HL-60/S4 (cell line): ENCODE measurements at regions not wholly inside any gene's neighbourhood (a gene's known extent, or its start where the extent isn't known, plus 50 kb on each side); places are given as distances from the start of the nearest gene placed in this dataset.

Source experiments
- in situ Hi-C: fragments of 300-500 bp; cut with MboI; formaldehyde crosslinking; loops from 2 replicates; pipeline ENCODE4 v1.14.3; 2022; ENCODE audit warnings: low sequenced_read_pairs

GRCh38 chr10:88082806-88083596, 219.6 kb downstream of the PTEN start:
- in situ Hi-C loops, result no loop called here

GRCh38 chr10:88083597-88083989, 220.2 kb downstream of the PTEN start:
- in situ Hi-C loops, result no loop called here

GRCh38 chr10:88086187-88086960, 222.9 kb downstream of the PTEN start:
- in situ Hi-C loops, result no loop called here

- in situ Hi-C loops, result no loop called here
Measured at GRCh38 chr10:88088441-88089340, 225.3 kb downstream of the PTEN start.

GRCh38 chr10:88089498-88089897, 226.1 kb downstream of the PTEN start:
- in situ Hi-C loops, result no loop called here

- in situ Hi-C loops, result no loop called here
Measured at GRCh38 chr10:88090568-88091214, 227.3 kb downstream of the PTEN start.

- in situ Hi-C loops, result no loop called here
Measured at GRCh38 chr10:88091490-88092061, 228.2 kb downstream of the PTEN start.

GRCh38 chr10:88092265-88092664, 228.8 kb downstream of the PTEN start:
- in situ Hi-C loops, result no loop called here

- in situ Hi-C loops, result no loop called here
Measured at GRCh38 chr10:88092973-88093372, 229.5 kb downstream of the PTEN start.

- in situ Hi-C loops, result no loop called here
Measured at GRCh38 chr10:88094795-88095194, 231.4 kb downstream of the PTEN start.

GRCh38 chr10:88095223-88095721, 231.8 kb downstream of the PTEN start:
- in situ Hi-C loops, result no loop called here

GRCh38 chr10:88095778-88096431, 232.5 kb downstream of the PTEN start:
- in situ Hi-C loops, result no loop called here

GRCh38 chr10:88097092-88097516, 233.7 kb downstream of the PTEN start:
- in situ Hi-C loops, result no loop called here

GRCh38 chr10:88097536-88097935, 234.1 kb downstream of the PTEN start:
- in situ Hi-C loops, result no loop called here

- in situ Hi-C loops, result no loop called here
Measured at GRCh38 chr10:88100281-88100680, 236.9 kb downstream of the PTEN start.

GRCh38 chr10:88101666-88102065, 238.2 kb downstream of the PTEN start:
- in situ Hi-C loops, result no loop called here

- in situ Hi-C loops, result no loop called here
Measured at GRCh38 chr10:88103576-88103975, 240.2 kb downstream of the PTEN start.

- in situ Hi-C loops, result no loop called here
Measured at GRCh38 chr10:88104223-88104622, 240.8 kb downstream of the PTEN start.

GRCh38 chr10:88106366-88106765, 242.9 kb downstream of the PTEN start:
- in situ Hi-C loops, result no loop called here
